DLD1 (cell line): ENCODE measurements at regions not wholly inside any gene's neighbourhood (a gene's known extent, or its start where the extent isn't known, plus 50 kb on each side); places are given as distances from the start of the nearest gene placed in this dataset.

Experiments
- in situ Hi-C: cut with HindIII; loops from 2 replicates; pipeline ENCODE4 v1.10.0; 2017; ENCODE audit warnings: low sequenced_read_pairs

GRCh38 chr1:11407301-11407994 is 71.5 kb upstream of the DISP3 start:
- in situ Hi-C loops, result no loop called here

GRCh38 chr1:11412141-11412540 is 66.8 kb upstream of the DISP3 start:
- in situ Hi-C loops, result no loop called here

GRCh38 chr1:11413986-11414391 is 65.0 kb upstream of the DISP3 start:
- in situ Hi-C loops, result no loop called here

GRCh38 chr1:11414926-11415538 is 63.9 kb upstream of the DISP3 start:
- in situ Hi-C loops, result no loop called here

GRCh38 chr1:11417162-11417561 is 61.8 kb upstream of the DISP3 start:
- in situ Hi-C loops, result no loop called here

- in situ Hi-C loops, result no loop called here
Observed at GRCh38 chr1:11418056-11418455, 60.9 kb upstream of the DISP3 start.

GRCh38 chr1:11421443-11421842 is 57.5 kb upstream of the DISP3 start:
- in situ Hi-C loops, result no loop called here

- in situ Hi-C loops, result no loop called here
Observed at GRCh38 chr1:11422686-11423085, 56.3 kb upstream of the DISP3 start.

- in situ Hi-C loops, result no loop called here
Observed at GRCh38 chr1:11426617-11427016, 52.3 kb upstream of the DISP3 start.

- in situ Hi-C loops, result no loop called here
Observed at GRCh38 chr1:11428789-11429188, 50.2 kb upstream of the DISP3 start.
